ACHN (cell line): ENCODE measurements at regions not wholly inside any gene's neighbourhood (a gene's known extent, or its start where the extent isn't known, plus 50 kb on each side); places are given as distances from the start of the nearest gene placed in this dataset.

Experiments
- DNase-seq: peaks from one replicate; pipeline ENCODE4 v3.0.0-alpha.2; 2015
- in situ Hi-C: cut with HindIII; loops from 2 replicates; pipeline ENCODE4 v1.10.0; 2017; ENCODE audit warnings: low sequenced_read_pairs, low pct_ligation_motif_present, low pct_unique_long_range_greater_than_20kb

- in situ Hi-C loops, result no loop called here
These were observed 107.7 kb upstream of the PPM1H start for GRCh38 chr12:63042646-63043045.

GRCh38 chr12:63041601-63042000, 106.7 kb upstream of the PPM1H start:
- in situ Hi-C loops, result no loop called here
- no peak for DNase-seq

More at GRCh38 chr12:63042646-63043045, 107.7 kb upstream of the PPM1H start:
- no peak for DNase-seq

- DNase-seq, result no peak
- in situ Hi-C loops, result no loop called here
These were observed 105.7 kb upstream of the PPM1H start for GRCh38 chr12:63040526-63041220.

GRCh38 chr12:63038713-63039100, 103.8 kb upstream of the PPM1H start:
- in situ Hi-C loops, result no loop called here
- DNase-seq, result no peak

GRCh38 chr12:63037746-63038712, 103.1 kb upstream of the PPM1H start:
- in situ Hi-C loops, result no loop called here

GRCh38 chr12:63036974-63037335, 102.0 kb upstream of the PPM1H start:
- no peak for DNase-seq
- in situ Hi-C loops, result no loop called here

More at GRCh38 chr12:63037746-63038712, 103.1 kb upstream of the PPM1H start:
- no peak for DNase-seq

GRCh38 chr12:63036216-63036973, 101.4 kb upstream of the PPM1H start:
- no peak for DNase-seq
- in situ Hi-C loops, result no loop called here

- in situ Hi-C loops, result no loop called here
- DNase-seq, result no peak
These were observed 99.7 kb upstream of the PPM1H start for GRCh38 chr12:63034601-63035000.

GRCh38 chr12:63029676-63030075, 94.7 kb upstream of the PPM1H start:
- in situ Hi-C loops, result no loop called here
- no peak for DNase-seq

GRCh38 chr12:63028951-63029350, 94.0 kb upstream of the PPM1H start:
- DNase-seq, result no peak
- in situ Hi-C loops, result no loop called here

GRCh38 chr12:63025116-63025515, 90.2 kb upstream of the PPM1H start:
- in situ Hi-C loops, result no loop called here
- no peak for DNase-seq

- DNase-seq, result no peak
- in situ Hi-C loops, result no loop called here
These were observed 89.0 kb upstream of the PPM1H start for GRCh38 chr12:63023926-63024325.

GRCh38 chr12:63021116-63021515, 86.2 kb upstream of the PPM1H start:
- in situ Hi-C loops, result no loop called here
- DNase-seq, result no peak

GRCh38 chr12:63020269-63020668, 85.3 kb upstream of the PPM1H start:
- no peak for DNase-seq
- in situ Hi-C loops, result no loop called here

GRCh38 chr12:63018273-63018672, 83.3 kb upstream of the PPM1H start:
- no peak for DNase-seq
- in situ Hi-C loops, result no loop called here

- in situ Hi-C loops, result no loop called here
- no peak for DNase-seq
These were observed 78.4 kb upstream of the PPM1H start for GRCh38 chr12:63013302-63013701.

- no peak for DNase-seq
- in situ Hi-C loops, result no loop called here
These were observed 75.7 kb upstream of the PPM1H start for GRCh38 chr12:63010698-63011097.

- DNase-seq, result no peak
- in situ Hi-C loops, result no loop called here
These were observed 73.4 kb upstream of the PPM1H start for GRCh38 chr12:63008372-63008771.

GRCh38 chr12:63007726-63008125, 72.8 kb upstream of the PPM1H start:
- no peak for DNase-seq
- in situ Hi-C loops, result no loop called here
